ENCODE measurements at regions not wholly inside any gene's neighbourhood (a gene's known extent, or its start where the extent isn't known, plus 50 kb on each side); places are given as distances from the start of the nearest gene placed in this dataset.
"Not testable (repeated sequence)": the region's sequence is repeated elsewhere in the genome, so short reads cannot be mapped to it uniquely, and the experiment has no call there.

DNA sequence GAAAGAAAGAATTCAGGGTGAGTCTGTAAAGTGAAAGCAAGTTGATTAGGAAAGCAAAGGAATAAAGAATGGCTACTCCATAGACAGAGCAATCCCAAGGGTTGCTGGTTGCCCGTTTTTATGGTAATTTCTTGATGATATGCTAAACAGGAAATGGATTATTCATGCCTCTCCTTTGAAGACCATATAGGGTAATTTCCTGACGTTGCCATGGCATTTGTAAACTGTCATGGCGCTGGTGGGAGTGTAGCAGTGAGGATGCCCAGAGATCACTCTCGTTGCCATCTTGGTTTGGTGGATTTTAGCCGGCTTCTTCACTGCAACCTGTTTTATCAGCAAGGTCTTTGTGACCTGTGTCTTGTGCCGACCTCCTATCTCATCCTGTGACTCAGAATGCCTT lies 287.4 kb upstream of the ERCC4 start:
- DNase-seq, result not testable (repeated sequence)

- no peak for DNase-seq
Measured at GRCh38 chr16:13633391-13633861, 286.5 kb upstream of the ERCC4 start.

DNA sequence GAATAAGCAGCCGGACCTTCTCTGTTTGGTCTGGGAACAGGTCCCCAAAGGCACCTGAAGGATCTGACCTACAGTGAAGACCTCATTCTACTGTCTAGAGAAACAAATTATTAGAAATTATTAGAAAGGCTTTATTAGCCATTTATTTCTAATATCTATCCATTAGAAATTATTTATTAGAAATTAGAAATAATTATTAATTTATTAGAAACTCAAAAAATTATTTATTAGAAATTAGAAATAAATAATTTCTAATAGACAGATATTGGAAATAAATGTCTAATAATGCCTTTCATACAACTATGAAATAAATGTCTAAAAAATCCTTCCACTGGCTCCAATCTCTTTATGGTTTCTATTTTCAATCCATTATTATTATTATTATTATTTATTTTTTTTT lies 285.7 kb upstream of the ERCC4 start:
- no peak for DNase-seq

GRCh38 chr16:13634959-13635358 lies 285.0 kb upstream of the ERCC4 start:
- peak; percentile 54 for DNase-seq

DNA sequence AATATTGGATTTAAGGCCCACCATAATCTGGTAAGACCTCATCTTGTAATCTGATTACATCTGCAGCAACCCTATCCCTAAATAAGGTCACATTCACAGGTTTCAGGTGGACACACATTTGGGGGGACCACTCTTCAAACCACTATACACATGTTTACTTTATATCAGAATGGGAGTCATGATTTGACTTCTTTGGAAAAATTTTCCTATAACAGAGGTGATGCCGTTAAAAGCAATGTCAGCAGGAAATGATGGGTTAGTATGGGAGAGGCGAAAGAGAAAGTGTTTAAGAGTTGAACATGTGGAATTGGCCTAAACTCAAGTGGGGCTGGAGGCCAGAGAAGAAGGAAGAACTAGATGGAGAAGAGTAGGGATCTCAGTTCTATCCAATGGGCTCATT lies 281.7 kb upstream of the ERCC4 start:
- no peak for DNase-seq

DNA sequence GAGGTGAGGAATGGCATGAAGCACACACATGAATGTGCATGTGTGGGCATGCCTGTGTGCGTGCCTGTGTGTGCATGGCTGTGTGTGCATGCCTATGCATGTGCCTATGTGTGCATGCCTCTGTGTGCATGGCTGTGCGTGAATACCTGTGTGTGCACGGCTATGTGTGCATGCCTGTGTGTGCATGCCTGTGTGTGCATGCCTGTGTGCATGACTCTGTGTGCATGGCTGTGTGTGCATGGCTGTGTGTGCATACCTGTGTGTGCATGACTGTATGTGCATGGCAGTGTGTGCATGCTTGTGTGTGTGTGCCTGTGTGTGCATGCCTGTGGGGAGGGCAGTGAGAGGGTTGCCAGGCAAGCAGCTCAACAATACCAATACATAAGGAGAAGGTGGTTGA lies 276.5 kb upstream of the ERCC4 start:
- DNase-seq, result no peak

DNA sequence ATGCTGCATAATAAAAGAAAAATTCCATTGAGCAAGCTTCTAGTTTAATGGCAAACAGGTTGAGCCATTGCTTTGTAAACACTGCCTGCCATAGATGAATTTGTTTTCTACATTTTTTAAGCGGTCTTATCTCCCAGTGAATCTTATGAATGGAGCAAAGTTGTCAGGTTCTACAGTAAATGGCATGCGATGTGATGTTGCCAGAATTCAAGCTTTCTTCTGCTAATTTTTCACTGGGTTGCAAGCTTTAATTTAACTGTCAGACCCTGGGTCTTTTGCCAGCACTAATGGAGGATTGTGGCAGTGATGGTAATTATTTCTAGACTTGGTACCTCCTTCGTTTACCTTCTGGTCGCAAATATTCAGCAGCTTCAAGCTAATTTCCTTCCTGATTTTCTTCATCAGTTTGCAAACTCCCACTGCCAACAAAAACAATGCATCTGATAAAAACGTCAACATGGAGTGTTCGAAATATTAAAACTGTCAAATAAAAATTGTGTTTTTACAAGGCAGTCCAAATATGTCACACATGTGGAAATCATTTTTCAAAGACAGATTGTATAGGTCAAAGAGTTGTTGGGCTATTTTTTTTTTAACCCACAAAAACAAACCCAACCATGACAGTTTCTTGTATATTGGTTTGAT lies 274.2 kb upstream of the ERCC4 start:
- no peak for DNase-seq

- DNase-seq, result no peak
Measured at GRCh38 chr16:13660807-13661206, 259.1 kb upstream of the ERCC4 start.

- DNase-seq, result no peak
Measured at GRCh38 chr16:13665876-13666275, 254.1 kb upstream of the ERCC4 start.

DNA sequence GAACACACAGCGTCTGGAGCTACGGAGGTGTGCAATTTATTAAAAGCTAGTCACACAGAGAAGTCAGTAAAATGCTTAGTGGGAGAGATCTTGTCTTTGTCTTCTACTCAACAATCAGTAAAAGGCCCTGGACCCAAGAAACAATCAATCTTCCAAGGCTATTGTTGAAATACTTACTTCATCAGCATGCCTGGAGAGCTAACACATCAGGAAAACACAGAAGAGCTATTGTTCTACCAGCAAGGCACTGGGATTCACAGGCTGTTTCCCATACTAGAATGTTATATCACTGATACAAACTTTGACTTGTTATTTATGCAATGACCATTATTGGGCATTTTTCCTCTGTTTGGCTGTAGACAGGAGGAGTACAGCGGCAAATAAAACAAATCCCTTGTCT lies 247.8 kb upstream of the ERCC4 start:
- DNase-seq, result no peak

DNA sequence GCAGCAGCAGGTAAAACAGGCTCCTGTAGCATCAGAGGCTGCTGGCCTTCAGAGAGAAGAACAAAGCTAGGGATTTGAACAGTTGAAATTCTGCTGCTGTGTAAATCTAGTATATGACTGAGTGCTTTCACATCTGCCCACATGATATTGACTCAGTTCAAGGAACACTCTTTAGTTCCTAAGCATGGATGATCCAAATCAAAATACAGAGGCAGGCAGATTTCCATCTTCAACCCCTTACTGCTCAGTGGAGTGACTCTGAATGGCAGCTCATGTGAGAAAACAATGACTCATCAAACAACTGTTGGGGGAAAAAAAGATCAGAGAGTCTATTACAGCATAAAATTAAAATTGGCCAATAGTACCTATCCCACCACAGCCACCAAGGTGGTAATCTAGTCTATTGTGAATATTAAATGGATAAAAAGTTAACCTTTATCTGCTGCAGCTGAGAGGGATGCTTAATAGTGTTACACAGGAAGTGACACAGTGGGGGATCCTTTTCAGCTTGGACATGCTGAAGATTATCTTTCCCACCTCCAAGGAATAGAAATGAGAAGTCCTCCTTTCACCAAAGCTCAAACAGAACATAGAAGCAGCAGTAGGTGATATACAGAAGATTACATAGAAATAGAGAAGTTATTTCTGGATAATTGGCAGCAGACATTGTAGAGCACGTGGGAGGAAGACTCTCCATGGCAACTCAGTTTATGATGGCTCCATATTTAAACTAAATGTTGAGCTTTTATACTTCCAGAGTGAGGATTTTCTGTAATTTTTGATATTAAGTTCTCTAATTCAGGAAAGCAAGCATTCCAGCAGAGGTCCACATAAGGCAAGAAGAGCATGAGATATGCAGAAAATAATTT lies 239.7 kb upstream of the ERCC4 start:
- no peak for DNase-seq

- no peak for DNase-seq
Measured at GRCh38 chr16:13684819-13685563, 235.0 kb upstream of the ERCC4 start.

DNA sequence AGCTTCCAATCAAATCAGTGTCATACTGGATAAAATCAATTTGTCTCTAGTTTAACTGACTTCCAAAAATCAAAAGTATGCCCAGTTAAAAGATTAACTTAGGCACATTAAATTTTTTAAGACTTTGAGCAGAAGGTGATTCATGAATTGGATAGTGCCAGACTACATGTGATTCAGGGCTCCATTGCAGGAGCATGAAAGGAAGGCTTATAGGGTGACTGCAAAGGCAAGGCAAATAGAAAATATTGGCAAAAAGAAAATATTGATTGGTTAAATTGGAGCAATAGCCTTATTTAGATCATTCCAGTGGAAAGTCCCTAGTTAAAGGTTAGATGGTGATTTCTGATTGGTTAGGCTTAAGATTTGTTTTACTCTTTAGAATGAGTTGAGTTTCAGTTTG lies 223.9 kb upstream of the ERCC4 start:
- DNase-seq, result no peak

- no peak for DNase-seq
Measured at GRCh38 chr16:13697013-13697412, 222.9 kb upstream of the ERCC4 start.

DNA sequence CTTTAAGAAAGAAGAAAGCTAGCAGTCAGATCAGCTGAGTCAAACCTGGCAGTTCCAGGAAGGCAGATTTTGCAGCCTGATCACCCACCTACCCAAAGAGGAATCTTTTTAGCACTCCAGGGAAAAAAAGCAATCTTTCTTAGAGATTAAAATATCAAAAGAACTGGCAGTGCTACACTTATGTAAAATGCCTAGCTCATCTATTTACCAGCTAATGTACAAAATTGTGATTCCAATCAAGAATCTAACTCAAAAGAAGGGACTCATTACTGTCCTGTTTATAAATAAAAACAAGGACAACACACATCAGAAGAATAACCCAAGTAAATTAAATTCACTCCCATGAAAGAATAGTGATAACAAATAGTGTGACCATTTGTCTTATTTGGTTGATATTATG lies 222.4 kb upstream of the ERCC4 start:
- no peak for DNase-seq

- no peak for DNase-seq
Measured at GRCh38 chr16:13702614-13703013, 217.3 kb upstream of the ERCC4 start.

DNA sequence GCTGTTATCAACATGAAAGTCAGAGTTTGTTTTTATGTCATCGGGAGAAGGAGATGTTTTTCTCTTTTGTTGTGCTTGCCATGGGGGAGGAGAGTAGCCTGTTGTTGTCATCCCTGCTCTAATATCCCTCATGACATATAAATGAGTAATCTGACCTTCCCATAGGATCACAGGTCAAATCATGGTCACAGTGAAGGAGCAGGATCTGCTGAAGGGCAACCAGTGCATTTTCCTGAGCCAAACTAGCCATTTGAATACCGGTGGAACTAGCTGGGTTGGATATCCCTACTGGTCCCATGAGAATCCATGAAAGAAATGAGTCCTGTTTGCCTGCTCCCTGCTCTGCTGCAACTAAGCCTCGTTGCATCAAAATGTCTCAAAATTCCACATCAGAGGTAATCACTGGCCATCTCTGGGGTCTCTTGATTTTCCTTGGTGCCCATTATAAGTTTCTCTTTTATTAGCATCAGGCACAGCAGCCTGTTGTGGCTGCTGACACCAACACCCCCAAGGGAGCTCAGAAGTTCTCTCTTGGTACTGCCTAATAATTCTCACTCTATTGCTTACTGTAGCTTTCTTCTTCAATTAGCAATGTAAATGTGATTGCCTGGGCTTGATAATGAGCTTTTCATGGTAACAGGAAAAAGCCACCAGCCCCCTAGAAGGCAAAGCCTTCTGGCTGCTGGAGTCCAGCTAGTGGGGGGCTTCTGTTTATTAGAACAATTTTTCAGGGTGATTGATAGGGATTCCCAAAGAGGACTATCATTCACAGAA lies 211.4 kb upstream of the ERCC4 start:
- peak; percentile 84 for DNase-seq

GRCh38 chr16:13718748-13719147 lies 201.2 kb upstream of the ERCC4 start:
- no peak for DNase-seq

- no peak for DNase-seq
Measured at GRCh38 chr16:13727943-13728342, 192.0 kb upstream of the ERCC4 start.

- DNase-seq, result no peak
Measured at GRCh38 chr16:13733561-13733960, 186.4 kb upstream of the ERCC4 start.

DNA sequence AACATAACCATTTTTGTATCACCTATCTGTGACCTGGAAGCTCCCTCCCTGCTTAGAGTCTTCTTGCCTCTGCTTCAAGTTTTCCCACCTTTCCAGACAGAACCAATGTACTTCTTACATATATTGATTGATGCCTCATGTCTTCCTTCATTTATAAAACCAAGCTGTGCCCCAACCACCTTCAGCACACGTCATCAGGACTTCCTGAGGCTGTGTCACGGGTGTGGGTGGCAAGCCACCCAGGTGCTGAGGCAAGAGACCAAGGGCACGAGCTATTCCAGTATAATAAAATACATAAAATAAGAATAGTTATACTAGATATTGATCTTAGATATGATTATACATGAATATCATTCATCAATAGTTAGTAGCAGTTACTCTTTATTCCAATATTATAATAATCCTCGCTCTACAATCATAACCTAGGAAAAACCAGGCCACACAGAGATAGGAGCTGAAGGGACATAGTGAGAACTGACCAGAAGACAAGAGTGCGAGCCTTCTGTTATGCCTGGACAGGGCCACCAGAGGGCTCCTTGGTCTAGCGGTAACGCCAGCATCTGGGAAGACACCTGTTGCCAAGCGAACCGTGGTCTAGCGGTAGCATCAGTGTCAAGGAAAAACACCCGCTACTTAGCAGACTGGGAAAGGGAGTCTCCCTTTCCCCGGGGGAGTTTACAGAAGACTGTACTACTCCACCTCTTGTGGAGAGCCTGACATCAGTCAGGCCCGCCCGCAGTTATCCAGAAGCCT lies 180.2 kb upstream of the ERCC4 start:
- DNase-seq, result peak; percentile 9

- DNase-seq, result no peak
Measured at GRCh38 chr16:13742928-13743327, 177.0 kb upstream of the ERCC4 start.

Data from NCI-H526 treated with DMSO at 0.1 percent for 48 hours (cell line).